Natural killer cell treated with Interleukin-12 subunit alpha and Interleukin-12 subunit beta and Interleukin-15 and Interleukin-18, amount 100 ng/mL, for 72 hours (primary cell): ENCODE measurements at regions not wholly inside any gene's neighbourhood (a gene's known extent, or its start where the extent isn't known, plus 50 kb on each side); places are given as distances from the start of the nearest gene placed in this dataset.

Experiments used
- ATAC-seq, 2 donors: fragments of 150-1000 bp; cut with Tn5 transposase in 1 of 2; sonication (Bioruptor Pico), chemical (Tn5 transposase) in 1 of 2; 2 replicates each; pipeline ENCODE4 v1.10.0; 2021
- DNase-seq: peaks from one replicate; pipeline ENCODE4 v3.0.0; 2022; ENCODE audit warnings: low spot score
- H3K27ac Mint-ChIP-seq, 2 donors: 1 replicate in 1 of 2; 2 replicates in 1 of 2; pipeline ENCODE4 v1.8.0; 2022; ENCODE audit warnings: mixed read lengths in 2 of 2, mild to moderate bottlenecking in 1 of 2, moderate library complexity in 1 of 2
- H3K27me3 Mint-ChIP-seq, 2 donors: 1 replicate in 1 of 2; 2 replicates in 1 of 2; pipeline ENCODE4 v1.8.0; 2022; ENCODE audit warnings: mixed read lengths in 2 of 2
- H3K36me3 Mint-ChIP-seq: one replicate; pipeline ENCODE4 v1.8.0; 2022; ENCODE audit warnings: mixed read lengths
- H3K4me1 Mint-ChIP-seq, 2 donors: 1 replicate in 1 of 2; 2 replicates in 1 of 2; pipeline ENCODE4 v1.8.0; 2022; ENCODE audit warnings: low read depth in 2 of 2, mixed read lengths in 2 of 2, mild to moderate bottlenecking in 1 of 2
- H3K4me3 Mint-ChIP-seq: one replicate; pipeline ENCODE4 v1.8.0; 2022; ENCODE audit warnings: mixed read lengths
- H3K9me3 Mint-ChIP-seq: 2 replicates; pipeline ENCODE4 v1.8.0; 2022; ENCODE audit warnings: mixed read lengths

DNA sequence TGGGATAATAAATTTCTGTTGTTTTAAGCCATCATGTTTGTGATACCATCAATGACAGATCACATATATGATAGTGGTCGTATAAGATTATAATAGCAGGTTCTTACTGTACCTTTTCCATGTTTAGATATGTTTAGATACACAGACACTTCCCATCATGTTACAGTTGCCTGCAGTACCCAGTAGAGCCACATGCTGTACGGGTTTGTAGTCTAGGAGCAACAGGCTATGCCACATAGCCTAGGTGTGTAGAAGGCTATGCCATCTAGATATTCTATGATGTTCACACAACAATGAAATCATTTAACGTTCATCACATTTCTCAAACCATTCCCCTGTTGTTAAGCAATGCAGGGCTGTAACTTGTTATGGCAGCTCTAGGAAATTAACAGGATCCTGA is 132.9 kb upstream of the SH3BP4 start:
- Mint-ChIP-seq H3K4me3 (no peak overlapping the region), H3K4me1 (no peaks in the 10 kb centered on the region)
- ATAC-seq, result no peak

DNA sequence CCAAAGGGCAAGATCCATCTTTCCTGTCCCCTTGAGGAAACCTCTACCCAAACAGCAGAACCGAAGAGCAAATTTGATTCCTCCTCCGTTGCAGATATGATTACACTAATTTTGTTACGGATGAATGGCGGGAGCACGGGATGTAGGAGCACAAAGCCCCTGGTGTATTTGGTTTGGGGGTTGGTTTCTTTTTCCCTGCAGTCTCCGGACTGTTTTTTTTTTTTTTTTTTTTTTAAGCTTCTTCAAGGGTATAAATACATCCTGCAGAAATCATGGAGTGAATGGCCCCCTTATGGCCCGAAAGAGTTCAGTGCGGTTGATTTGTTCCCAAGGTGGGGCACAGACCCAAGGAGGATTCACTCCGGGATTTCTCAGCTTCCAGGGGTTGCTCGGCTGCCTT is 135.3 kb upstream of the SH3BP4 start:
- H3K27ac Mint-ChIP-seq, result no peak overlapping the region
- DNase-seq (no peak), ATAC-seq (no peak)
- H3K27me3 Mint-ChIP-seq, result peaks cover 19 to 39% of the 10 kb centered on the region in 2 donors
- no peaks in the 10 kb centered on the region for H3K4me1 Mint-ChIP-seq
- no peak overlapping the region for H3K4me3 Mint-ChIP-seq
- H3K9me3 Mint-ChIP-seq, result no peaks in the 10 kb centered on the region
- no peaks in the 10 kb centered on the region for H3K36me3 Mint-ChIP-seq

More for the DNA sequence above, 132.9 kb upstream of the SH3BP4 start:
- Mint-ChIP-seq H3K36me3 (no peaks in the 10 kb centered on the region), H3K27ac (no peak overlapping the region), H3K9me3 (no peaks in the 10 kb centered on the region), H3K27me3 (peaks cover 11 to 25% of the 10 kb centered on the region in 2 donors)
- no peak for DNase-seq

DNA sequence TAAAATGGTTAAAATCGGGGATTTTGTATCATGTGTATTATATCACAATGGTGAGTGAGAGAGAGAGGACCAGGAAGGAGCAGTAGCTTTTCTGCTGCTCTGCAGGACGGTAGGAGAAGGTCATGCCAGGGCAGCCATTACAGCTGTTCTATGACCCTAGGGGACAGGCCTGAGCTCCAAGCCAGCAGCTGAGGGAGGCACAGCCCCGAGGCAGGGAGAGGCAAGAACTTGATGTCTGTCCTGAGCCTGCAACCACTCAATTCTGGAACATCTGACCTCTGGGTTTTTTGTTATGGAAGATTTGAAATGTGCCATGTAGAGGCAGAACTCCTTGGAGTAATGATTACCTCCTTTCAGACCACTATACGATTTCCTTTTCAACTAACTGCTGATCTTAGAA is 135.8 kb upstream of the SH3BP4 start:
- Mint-ChIP-seq H3K9me3 (no peaks in the 10 kb centered on the region), H3K27me3 (peaks cover 16 to 35% of the 10 kb centered on the region in 2 donors), H3K4me1 (no peaks in the 10 kb centered on the region), H3K27ac (no peak overlapping the region), H3K36me3 (no peaks in the 10 kb centered on the region), H3K4me3 (no peak overlapping the region)
- ATAC-seq, result no peak
- no peak for DNase-seq

DNA sequence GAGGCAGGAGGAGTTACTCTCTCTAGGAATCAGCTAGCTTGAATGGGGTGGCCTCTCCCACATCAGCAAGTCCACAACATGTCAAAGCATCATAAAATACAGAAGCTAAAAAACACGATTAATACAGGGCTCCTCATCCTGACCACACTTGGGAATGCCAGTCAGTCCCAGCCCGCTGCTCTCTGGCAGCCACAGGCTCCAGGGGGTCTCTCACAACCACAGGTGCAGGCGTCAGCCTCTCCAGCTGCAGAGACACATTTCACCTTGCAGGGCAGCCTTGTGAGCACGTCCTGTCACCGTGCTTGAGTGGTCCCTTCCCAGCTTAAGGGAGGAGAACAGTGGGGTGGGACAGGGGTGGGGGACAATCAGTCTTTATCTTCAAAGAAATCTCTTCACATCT is 137.4 kb upstream of the SH3BP4 start:
- Mint-ChIP-seq H3K27me3 (peaks cover 23 to 42% of the 10 kb centered on the region in 2 donors), H3K4me3 (no peak overlapping the region), H3K4me1 (no peaks in the 10 kb centered on the region), H3K36me3 (no peaks in the 10 kb centered on the region), H3K27ac (no peak overlapping the region), H3K9me3 (no peaks in the 10 kb centered on the region)
- ATAC-seq (no peak), DNase-seq (no peak)

DNA sequence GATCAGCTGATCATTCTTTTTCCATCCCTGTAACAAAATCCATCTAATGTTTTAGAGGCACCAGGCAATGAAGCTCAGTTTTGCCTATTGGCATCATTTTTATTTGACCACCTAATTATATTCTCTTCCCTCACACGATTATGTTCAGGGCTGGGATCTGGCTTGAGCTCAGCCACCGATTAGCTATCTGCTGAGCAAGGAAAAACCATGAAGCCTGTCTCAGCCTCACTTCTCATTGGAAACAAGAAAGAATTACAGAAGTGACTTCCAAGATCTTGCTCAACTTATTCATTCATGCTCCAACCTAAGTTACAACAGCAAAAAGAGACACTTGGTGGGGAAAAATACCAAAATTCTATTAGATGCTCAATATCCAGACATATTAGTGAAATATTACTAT is 139.0 kb upstream of the SH3BP4 start:
- ATAC-seq (no peak), DNase-seq (no peak)
- Mint-ChIP-seq H3K4me3 (no peak overlapping the region), H3K9me3 (no peaks in the 10 kb centered on the region), H3K27me3 (peaks cover 27 to 50% of the 10 kb centered on the region in 2 donors), H3K27ac (no peak overlapping the region), H3K4me1 (no peaks in the 10 kb centered on the region), H3K36me3 (no peaks in the 10 kb centered on the region)

DNA sequence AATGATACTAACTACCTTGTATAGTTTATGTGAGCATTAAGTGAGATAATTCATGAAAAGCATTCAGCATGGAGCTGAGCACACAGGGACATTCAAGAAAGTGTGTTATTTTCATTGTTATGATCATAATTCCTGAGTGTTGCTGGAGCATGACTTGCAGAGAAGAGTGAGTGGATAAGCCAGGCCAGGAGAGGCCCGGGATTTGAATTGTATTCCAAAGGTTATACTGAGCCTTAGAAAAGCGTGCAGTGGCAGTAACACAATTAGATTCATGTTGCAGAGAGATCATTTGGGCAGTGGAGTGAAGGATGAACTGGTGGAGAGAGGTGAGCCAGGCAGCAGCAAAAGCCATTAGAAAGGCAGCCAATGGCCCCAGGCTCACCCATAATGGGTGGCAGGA is 142.9 kb upstream of the SH3BP4 start:
- Mint-ChIP-seq H3K27me3 (peaks cover 28 to 43% of the 10 kb centered on the region in 2 donors), H3K4me3 (no peak overlapping the region), H3K27ac (no peak overlapping the region), H3K36me3 (no peaks in the 10 kb centered on the region), H3K4me1 (no peaks in the 10 kb centered on the region), H3K9me3 (no peaks in the 10 kb centered on the region)
- DNase-seq (no peak), ATAC-seq (no peak)

DNA sequence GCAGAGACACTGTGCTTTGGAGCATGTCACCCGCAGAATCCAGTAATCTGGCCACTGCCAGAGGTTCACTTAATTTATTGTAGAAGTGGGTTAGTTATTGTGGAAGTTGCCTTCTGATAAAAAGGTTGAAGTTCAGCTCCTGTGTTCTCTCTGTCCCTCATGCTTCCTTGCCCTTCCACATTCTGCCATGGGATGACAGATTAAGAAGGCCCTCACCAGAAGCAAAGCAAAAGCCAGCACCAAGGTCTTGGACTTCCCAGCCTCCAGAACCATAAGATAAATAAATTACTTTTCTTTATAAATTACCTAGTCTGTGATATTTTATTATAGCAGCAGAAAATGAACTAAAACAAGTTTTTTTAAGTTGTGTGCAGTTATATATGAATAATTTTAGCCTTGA is 145.0 kb upstream of the SH3BP4 start:
- no peaks in the 10 kb centered on the region for H3K9me3 Mint-ChIP-seq
- ATAC-seq, result no peak
- no peak overlapping the region for H3K4me3 Mint-ChIP-seq
- no peaks in the 10 kb centered on the region for H3K4me1 Mint-ChIP-seq
- no peak overlapping the region for H3K27ac Mint-ChIP-seq
- H3K27me3 Mint-ChIP-seq, result peaks cover 22 to 37% of the 10 kb centered on the region in 2 donors
- no peaks in the 10 kb centered on the region for H3K36me3 Mint-ChIP-seq
- no peak for DNase-seq

DNA sequence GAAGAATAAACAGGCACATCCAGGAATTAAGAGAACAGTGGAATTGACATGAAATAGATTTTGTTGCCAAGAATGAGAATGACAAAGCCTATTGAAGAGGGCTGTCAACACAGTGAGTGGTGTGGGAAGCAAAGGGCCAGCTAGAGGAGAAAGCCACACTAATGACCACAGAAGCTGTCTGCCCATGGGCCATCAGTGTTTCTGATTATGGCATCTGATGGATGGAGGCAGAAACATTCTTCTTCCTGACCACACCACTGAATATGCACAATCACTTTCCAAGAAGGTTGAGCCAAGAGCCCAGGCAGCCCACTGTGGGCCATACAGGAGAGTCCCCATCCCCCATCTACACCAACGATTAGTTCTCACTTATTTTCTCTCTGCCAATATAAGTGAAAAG is 146.0 kb upstream of the SH3BP4 start:
- Mint-ChIP-seq H3K27ac (no peak overlapping the region), H3K27me3 (peaks cover 23 to 40% of the 10 kb centered on the region in 2 donors)

DNA sequence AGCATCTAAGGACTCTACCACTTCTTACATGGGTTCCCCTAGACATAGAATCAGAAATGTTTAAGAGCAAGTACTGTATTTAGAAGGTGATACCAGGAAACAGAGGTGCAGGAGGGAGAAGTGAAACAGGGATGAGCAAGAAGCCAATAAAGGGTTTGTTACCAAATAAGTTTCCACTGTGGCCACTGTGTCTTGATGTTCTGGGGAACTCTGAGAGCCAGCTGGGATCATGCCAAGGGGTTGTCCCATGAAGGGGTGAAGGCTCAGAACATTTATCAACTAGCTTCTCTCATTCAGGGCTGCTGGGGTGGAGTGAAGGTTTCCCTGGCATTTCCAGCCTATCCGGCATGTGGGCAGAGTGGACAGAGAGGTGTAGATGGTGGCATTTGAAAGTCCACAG is 147.1 kb upstream of the SH3BP4 start:
- Mint-ChIP-seq H3K4me3 (no peak overlapping the region), H3K36me3 (no peaks in the 10 kb centered on the region), H3K27me3 (peaks cover 21 to 37% of the 10 kb centered on the region in 2 donors), H3K4me1 (no peaks in the 10 kb centered on the region), H3K9me3 (no peaks in the 10 kb centered on the region), H3K27ac (no peak overlapping the region)
- ATAC-seq, result no peak
- DNase-seq, result no peak

More for the DNA sequence above, 146.0 kb upstream of the SH3BP4 start:
- no peaks in the 10 kb centered on the region for H3K36me3 Mint-ChIP-seq
- no peaks in the 10 kb centered on the region for H3K9me3 Mint-ChIP-seq
- no peak overlapping the region for H3K4me3 Mint-ChIP-seq
- DNase-seq (no peak), ATAC-seq (no peak)
- no peaks in the 10 kb centered on the region for H3K4me1 Mint-ChIP-seq

DNA sequence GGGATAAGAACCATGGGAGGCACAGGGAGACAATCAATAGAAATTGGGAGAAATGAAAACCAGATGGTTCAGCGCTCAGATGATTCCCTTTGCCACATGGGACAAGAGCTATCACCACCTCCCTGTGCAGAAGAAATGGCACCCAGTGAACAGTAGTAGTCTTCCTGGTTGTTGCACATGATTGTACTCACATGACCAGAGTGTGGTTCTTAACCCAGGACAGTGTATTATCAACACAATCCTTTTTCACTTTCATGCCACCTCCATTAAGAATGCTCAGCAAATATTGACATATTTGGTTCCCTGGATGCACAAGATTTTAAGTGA is 149.0 kb upstream of the SH3BP4 start:
- H3K27me3 Mint-ChIP-seq, result peaks cover 22 to 34% of the 10 kb centered on the region in 2 donors
- no peaks in the 10 kb centered on the region for H3K4me1 Mint-ChIP-seq
- no peaks in the 10 kb centered on the region for H3K36me3 Mint-ChIP-seq
- H3K9me3 Mint-ChIP-seq, result no peaks in the 10 kb centered on the region
- no peak for ATAC-seq
- DNase-seq, result no peak
- H3K27ac Mint-ChIP-seq, result no peak overlapping the region
- H3K4me3 Mint-ChIP-seq, result no peak overlapping the region

DNA sequence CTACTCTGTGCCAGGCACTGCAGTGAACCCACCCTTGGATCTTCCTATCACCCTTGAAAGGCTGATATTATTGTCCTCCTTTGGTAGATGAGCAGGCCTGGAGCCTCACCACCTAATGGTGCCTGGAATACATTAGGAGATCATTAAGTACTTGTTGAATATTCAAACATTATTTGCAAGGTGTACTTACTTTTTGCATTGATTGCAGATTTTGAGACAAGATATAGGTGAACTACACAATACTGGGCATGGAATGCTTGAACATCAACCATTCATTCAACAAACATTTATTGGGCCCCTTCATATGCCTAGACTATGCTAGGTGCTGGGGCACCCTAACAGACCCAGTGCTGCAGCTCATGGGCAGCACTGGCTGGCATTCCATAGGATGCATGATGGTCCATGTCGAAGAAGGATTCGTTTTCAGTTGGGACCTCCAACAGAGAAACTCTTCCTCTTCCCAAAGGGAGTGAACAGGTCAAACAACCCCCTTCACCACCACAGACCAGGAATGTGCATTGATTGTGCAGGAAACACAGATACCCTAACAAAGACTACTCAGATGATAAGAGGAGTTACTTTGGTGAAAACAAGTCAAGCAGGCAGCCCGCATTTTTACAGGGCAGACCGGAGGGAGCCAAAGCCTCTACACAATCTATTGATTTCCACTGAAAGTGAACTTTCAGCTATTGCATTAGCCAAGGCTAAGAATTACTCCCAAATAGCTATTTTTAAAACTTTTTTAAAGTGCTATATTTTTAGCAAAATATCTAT is 149.6 kb upstream of the SH3BP4 start:
- DNase-seq (no peak), ATAC-seq (no peak)
- no peak overlapping the region for H3K27ac Mint-ChIP-seq
- H3K36me3 Mint-ChIP-seq, result no peaks in the 10 kb centered on the region
- H3K27me3 Mint-ChIP-seq, result peaks cover 21 to 38% of the 10 kb centered on the region in 2 donors
- no peaks in the 10 kb centered on the region for H3K9me3 Mint-ChIP-seq
- H3K4me1 Mint-ChIP-seq, result no peaks in the 10 kb centered on the region
- H3K4me3 Mint-ChIP-seq, result no peak overlapping the region

DNA sequence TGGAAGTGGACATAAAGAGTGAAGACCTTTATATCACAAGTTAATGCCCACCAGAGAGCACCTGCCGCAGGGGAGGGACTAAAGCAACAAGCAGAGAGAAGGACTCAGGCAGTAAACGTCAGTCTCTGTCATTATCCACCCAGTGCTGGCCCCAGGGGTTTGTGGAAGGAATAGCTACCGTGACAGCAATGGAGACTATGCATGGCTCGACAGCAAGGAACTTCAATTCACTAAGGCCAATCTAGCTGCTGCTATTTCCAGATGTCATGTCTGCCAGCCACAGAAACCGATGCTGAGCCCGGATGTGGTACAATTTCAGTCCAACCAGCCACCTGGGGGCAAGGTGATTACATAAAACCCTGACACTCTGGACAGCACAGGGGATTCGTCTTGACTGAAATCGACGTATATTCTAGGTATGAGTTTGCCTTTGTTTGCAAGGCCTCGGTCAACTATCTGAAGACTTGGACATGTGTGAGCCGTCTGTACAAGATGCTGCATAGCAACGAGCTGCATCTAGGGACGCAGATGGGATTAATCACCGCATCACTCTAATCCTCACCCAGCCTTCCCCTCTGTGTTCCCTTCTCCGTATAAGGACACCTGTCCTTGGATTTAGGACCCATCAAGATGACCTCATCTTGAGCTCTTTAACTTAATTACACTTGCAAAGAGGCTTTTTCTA is 154.1 kb upstream of the SH3BP4 start:
- Mint-ChIP-seq H3K4me1 (no peaks in the 10 kb centered on the region), H3K4me3 (no peak overlapping the region), H3K27me3 (peaks cover 24 to 31% of the 10 kb centered on the region in 2 donors), H3K9me3 (no peaks in the 10 kb centered on the region), H3K36me3 (no peaks in the 10 kb centered on the region), H3K27ac (no peak overlapping the region)
- ATAC-seq (no peak), DNase-seq (no peak)

DNA sequence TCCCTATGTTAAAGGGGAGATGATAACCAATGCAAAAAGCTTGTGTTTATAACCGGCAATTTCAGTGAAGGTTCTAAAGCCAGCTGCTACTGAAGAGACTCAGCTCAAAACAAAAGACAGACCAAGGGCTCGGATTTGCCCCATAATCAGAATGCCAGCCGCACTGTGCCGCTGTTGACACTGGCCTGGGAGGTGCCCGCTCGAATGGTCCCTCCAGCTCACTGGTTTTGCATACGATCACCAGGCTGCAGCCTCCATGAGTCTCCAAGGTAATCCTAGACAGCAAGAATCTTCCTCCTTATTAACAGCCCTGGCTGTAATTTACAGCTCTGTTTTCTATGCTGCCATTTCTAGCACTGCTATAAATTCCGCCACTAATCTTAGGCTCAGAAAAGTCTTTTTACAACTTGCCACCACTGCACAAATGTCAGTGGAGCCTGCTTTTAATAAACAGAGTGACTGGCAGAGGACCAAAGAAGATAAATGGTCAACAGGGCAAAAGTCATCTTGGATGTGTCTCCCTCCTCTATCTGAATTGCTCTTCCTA is 155.7 kb upstream of the SH3BP4 start:
- H3K4me3 Mint-ChIP-seq, result no peak overlapping the region
- H3K27me3 Mint-ChIP-seq, result peaks cover 22 to 31% of the 10 kb centered on the region in 2 donors
- no peak for ATAC-seq

DNA sequence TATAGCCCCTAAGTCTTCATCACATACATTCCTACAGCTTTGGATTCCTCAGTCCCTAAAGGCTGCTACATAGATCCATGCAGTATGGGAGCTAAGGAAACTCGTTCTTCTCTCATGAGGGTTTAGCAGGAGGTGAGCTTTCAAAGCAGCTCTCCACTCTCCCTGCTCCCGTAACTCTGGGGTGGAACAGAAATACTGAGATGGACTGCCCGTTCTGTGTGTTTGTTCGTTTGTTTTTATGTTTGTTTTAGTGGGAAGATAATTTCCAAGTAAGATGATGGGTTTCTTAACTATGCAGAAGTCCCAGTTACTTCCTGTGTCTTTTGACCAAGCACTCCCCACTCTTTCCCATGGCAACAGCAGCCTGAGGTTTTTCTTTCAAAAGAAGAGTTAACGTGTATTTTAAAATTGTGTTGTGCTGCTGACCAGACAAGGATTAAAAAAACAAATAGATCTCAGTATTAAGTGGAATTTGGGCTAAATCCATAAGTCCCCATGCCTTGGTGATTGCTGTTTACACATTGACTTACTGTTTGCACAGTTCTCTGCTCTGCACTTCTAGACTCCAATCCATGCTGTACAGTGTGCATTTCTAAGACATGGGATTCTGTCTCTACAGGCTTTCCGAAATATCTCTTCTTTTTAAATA is 156.4 kb upstream of the SH3BP4 start:
- Mint-ChIP-seq H3K9me3 (no peaks in the 10 kb centered on the region), H3K4me3 (no peak overlapping the region), H3K4me1 (no peaks in the 10 kb centered on the region), H3K27ac (no peak overlapping the region), H3K27me3 (peaks cover 18 to 24% of the 10 kb centered on the region in 2 donors), H3K36me3 (no peaks in the 10 kb centered on the region)
- DNase-seq, result no peak
- ATAC-seq, result no peak

More for the DNA sequence above, 155.7 kb upstream of the SH3BP4 start:
- Mint-ChIP-seq H3K27ac (no peak overlapping the region), H3K4me1 (no peaks in the 10 kb centered on the region), H3K9me3 (no peaks in the 10 kb centered on the region), H3K36me3 (no peaks in the 10 kb centered on the region)
- no peak for DNase-seq
